Stimulated activated CD4-positive, alpha-beta T cell treated with anti-CD3 and anti-CD28 coated beads, Interleukin-15, amount 100 ng/mL, for 24 hours (primary cell): ENCODE measurements at regions not wholly inside any gene's neighbourhood (a gene's known extent, or its start where the extent isn't known, plus 50 kb on each side); places are given as distances from the start of the nearest gene placed in this dataset.

Experiments
- DNase-seq: peaks from one replicate; pipeline ENCODE4 v3.0.0-alpha.2; 2020

DNA sequence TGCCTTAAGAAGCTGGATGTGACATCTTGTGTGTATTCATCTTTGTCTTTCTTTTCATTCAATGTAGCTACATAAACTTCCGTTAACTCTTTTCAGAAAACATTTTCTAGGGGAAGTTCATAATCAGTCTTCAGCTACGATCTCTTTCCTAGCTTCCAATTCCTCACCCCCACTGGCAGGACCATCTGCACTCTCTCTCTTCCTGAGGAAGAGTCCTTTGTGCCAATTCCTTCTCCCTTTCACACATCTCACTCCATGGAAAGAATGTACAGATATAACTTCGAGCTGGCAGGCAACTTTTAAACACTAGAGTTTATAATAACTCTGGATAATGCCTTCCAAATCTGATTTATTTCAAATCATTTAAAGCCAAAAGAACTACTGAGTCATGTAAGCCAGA lies 495.7 kb downstream of the GALC start:
- DNase-seq, result no peak

DNA sequence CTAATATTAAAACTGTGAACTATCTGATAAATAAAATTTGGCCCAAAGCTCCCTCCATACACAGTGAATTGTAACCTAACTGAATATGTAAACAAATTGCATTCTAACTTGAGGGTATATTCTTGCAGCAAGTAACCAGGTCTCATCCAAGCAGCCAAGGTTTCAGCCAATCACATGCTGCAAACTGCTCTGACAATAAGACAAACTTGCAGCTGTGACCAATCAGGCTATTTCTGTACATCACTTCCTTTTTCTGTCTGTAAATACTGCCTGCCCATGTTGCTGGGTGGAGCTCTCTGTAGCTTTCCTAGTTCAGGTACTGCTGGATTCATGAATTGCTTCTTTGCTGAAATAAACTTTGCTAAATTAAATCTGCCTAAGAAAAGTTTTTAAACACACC lies 499.0 kb downstream of the GALC start:
- DNase-seq, result no peak

DNA sequence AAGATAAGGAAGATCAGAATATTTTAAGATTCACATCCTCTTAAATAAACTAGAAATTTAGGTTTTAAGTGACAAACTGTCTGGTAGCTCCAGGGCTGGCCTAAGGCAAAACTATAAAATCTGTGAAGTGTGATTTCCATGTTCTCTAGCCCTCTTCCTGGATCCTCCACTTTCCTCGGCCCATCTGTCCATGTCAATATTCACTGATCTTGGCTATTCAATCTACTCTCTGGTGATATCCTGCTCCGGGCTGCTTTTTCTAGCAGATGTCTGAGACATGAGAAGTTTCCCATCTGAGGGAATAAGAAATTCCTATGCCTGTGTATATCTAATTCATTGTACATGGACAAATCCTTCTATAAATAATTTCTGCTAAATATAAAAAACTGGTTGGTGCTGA lies 500.4 kb downstream of the GALC start:
- no peak for DNase-seq

DNA sequence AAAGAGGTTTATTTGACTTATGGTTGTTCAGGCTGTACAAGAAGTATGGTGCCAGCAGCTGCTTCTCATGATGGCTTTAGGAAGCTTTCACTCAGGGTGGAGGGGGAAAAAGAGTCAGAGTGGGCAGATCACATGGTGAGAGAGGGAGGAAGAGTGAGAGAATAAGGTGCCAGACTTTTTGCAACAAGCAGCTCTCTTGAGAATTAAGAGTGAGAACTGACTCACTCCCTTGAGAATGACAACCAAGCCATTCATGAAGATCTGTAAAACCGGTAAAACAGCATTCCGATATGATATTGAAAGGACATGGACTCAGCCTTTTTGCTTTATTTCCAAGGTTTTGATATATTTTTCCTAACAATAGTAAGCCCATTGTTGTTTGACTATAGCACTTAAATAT lies 501.2 kb downstream of the GALC start:
- no peak for DNase-seq

DNA sequence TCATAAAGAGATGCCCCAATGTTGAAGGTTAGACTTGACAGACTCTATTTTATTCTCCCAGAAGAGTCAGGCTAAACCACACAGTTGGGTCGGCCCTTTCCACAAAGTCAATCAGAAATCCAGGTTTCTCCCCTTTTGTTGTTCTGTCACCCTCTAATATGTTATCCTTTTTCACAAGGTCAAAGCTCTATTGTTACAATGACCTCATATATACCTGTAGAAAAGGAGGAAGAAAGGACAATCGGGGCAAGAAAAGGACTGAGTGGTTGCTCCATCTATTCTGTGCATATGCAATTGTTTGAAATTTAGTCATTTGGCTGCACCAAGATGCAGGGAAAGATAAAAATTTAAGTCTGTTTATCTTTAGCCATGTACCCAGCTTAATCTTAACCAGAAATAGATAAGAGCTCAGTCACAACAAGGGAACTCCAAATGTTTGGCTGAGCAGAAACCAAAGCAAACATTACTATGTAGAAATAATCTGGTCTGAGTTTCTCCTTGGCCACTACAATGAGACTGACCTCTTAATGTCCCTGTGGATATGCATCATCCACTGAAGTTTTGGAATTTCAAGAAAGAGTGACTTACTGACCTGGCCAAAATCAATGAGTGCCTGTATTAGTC lies 503.7 kb downstream of the GALC start:
- DNase-seq, result no peak

DNA sequence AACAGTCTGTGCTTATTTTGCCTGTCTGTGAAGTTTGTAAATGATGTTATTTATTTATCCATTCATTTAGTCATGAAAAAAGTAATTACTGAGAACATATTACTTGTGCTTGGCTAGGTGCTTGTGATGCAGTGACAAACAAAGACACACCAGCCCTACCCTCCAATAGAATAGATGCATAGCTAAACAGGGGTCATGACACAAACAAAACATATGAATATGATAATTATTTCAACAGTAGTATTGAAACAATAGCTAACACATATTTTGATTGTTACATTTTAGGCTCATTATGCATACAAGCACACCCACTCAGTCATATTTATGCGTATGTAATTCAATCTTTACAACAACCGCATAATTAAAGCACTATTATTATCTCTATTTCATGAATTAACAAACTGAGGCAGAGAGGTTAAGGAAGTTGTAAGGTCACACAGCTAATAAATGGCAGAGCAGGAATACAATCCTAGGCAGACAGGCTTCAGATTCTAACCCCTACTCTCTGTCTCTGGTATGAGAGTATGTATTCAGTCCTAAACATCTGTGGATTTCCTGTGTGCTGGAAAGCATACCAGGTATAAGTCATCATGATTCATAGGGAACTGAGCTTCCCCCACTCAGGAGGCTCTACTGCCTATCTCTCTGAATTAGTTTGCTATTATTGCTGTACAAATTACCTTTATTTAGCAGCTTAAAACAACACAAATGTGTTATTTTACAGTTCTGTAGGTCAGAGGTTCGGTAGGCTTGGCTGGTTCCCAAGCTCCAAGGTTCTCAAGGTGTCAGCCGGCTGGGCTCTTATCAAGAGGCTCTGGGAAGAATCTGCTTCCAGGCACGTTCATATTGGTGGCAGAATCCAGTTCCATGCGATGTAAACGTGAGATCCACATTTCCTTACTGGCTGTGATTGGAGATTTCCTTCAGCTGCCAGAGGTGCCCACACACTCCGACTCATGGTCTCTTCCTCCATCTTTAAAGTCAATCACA lies 509.4 kb downstream of the GALC start:
- DNase-seq, result no peak

DNA sequence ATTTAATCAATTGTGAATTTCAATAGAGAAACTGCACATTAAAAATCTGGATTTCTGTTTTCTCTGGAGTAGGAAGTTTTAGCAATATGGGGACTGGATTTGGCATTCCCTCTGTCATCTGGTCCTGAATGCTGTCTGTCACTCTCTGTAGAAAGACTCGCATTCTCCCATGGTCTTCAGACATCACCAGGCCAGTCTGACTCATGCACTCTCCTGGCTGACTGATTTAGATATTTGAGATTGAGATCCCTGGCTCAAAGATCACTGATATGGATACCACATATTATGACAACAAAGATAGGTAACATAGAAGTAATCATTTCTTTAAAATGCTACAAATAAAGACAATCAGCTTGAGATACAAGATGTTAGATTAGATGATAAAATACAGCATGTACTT lies 524.5 kb downstream of the GALC start:
- no peak for DNase-seq

DNA sequence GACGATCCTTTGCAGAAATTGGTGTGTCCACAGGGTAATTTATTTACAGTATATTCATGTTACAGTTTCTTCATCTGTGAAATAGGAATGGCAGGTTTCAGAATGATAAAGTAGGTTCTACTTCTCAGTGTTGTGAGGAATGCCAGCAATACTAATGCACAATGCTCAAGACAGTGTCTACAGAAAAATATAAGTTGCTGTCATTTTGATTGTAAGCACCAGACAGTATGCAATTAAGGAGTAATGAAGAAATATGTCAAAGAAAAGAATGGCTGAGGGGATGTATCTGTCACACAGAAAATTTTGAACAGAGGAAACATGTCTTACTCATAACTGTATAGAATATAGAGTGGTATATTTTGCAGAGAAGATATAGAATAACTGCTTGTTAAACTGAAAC lies 525.4 kb downstream of the GALC start:
- DNase-seq, result no peak

DNA sequence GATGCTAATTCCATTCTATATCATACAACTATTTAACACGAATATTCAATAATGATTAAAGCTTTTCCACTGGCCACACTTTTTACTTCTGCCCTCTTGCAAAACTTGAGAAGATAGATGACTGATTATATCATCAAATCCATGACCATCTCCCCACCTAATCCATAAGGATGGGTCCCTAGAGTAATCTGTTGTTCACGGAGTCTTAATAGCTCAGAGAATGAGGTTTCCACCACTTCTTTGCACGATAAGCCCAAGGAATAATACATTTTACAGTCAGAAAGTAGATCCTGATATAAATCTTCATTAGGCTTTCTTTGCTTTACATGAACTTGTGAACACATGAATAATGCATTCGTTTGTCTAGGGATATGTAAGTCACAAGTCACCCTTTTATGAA lies 527.2 kb downstream of the GALC start:
- DNase-seq, result no peak

DNA sequence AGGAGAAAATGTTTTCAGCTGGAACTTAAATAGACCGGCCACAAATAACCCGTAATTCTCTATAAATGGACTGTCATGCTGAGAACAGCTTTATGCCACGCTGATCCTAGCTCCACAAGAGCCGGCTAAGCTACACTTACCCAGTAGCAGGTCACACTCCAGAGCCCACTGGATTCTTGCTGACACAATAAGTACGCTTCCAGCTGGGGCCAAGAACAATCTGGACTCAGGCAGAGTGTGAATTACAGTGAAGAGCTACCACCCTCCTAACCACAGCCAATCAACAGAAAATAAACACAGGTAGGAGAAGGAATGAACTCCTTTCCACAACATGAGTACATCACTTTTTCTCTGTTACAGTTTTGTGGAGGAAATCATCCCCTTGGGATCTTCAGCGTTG lies 531.3 kb downstream of the GALC start:
- DNase-seq, result no peak

DNA sequence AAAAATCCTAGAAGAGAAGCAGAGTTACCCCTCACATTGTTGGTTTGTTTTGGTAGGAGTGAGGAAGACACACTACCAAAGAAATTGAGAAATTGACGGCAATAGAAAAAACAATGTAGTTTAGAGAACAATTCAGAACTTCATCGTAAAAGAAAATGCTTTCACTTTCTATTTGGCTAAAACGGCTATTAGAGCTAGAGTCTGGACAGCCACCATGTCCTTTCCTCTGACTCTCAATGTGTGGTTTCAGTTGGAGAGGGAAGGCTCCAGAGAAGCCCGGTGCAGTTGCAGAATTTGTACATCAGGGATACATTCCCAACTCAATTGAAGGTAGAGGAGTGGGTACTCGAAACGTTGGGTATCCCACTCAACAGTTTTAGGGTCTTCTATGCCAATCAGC lies 535.3 kb downstream of the GALC start:
- DNase-seq, result no peak

DNA sequence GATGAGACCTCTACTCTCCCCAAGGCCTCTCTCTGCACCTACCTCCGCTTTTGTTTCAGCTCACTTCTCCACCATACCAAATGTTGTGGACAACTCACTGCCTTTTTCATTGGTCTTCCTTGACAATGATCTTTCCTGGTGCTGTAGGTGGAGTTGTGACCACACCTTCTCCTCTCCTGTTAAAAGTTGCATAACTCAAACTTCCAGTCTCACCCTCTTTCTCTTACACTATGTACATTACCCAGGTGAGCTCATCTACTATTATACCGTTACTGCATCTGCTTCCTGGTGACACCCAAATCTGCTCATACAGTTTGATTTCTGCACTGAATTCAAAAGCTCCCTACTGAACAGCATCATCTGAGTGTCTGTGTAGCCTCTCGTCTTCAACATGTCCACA lies 542.8 kb downstream of the GALC start:
- DNase-seq, result no peak

DNA sequence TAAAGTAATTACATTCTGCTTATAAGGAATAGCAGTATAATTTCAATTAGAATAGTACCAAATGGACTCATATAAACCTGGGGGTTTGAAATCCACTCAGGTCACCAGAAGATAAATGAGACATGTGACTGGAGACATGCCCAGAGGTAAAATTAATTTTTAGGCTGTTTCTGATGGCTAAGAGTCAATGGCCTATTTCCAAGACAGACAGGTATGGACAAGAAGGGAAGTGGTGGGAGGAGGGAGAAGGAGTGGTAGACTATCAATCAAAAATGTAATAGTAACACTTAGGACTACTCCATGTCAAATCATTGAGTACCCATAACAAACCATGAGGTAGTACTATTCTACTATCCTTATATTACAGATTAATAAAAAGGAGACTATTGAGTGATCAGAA lies 544.0 kb downstream of the GALC start:
- no peak for DNase-seq

DNA sequence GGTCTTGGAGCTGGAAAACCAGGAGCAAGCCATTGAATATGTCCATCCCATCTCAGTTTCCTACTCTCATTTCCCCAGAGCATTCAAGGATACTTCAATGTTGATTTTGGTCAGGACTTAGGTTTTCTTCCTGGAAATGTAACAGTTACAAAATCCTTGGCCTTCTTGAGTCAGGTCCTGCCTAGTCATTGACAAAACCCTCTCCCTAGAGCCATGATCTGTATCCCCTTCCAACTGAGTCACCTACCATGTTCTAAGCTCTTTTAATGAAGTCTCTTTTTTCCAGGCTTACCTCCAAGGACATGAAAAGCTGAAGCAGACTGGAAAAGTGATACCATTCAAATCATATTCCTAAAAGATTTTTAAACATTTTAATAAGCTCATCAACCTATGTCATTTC lies 549.2 kb downstream of the GALC start:
- DNase-seq, result no peak

DNA sequence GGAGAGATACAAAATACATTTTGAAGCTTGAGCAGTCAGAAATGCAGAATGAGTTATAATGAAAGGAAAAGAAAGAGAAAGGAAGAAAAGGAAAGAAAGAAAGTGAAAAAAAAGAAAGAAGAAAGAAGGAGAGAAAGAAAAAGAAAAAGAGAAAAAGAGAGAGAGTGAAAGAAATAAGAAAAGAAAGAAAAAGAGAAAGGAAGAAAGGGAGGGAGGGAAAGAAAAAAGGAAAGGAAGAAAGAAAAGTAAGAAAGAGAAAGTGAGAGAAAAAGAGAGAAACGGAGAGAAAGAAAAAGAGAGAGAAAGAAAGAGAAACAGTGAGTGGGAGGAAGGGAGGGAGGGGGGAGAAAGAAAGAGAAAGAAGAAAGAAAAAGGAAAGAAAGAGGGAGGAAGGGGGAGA lies 549.9 kb downstream of the GALC start:
- no peak for DNase-seq

DNA sequence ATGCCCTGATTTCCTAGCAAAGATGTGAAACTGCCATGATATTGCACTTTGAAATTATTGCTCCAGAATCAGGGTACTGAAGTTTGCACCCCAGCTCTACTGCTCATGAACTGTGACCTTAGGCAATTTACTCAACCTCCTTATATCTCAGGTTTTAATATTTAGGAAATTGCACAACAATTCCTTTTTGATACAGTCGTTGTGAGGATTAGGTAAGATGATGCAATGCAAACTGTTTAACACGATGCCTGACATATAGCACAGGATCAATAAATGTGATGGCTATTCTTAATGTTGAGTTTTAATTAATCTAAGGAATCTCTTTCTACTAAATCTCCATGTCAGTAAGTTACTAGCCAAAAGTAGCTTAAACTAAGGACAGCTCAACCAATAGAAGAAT lies 555.8 kb downstream of the GALC start:
- no peak for DNase-seq

DNA sequence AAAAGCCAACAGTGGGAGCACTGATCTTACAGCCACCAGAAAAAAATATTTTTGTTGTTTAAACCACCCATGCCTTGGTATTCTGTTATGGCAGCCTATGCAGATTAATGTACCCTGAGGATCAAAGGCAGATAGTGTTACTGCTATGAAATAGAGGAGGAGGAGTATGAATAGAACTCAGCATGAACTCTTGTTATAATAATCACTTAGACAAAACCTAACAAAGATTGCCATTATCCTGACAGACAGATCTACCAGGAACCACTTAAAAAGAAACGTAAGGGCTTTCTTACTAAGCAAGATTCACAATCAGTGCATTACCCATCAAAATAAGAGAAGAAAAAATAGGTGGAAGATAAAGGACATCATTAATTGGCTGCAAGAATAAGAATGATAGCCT lies 558.3 kb downstream of the GALC start:
- no peak for DNase-seq

DNA sequence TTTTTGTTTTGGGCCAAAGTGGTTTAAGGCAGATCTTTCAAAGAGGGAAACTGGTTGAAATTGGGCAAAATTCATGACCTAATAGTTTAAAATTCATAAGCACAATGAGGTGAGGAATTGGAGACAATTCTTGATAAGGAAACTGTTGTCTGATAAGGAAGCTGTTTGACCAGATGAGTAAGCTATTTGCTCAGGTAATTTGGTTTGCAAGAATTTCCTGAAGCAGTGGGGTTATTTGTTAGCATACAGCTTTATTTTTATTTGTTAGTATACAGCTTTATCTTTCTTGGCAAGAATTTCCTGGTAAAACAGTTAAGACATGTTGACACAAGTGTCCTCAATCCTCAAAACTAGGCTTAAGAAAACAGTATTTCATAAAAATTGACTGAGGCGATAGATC lies 559.0 kb downstream of the GALC start:
- DNase-seq, result no peak

DNA sequence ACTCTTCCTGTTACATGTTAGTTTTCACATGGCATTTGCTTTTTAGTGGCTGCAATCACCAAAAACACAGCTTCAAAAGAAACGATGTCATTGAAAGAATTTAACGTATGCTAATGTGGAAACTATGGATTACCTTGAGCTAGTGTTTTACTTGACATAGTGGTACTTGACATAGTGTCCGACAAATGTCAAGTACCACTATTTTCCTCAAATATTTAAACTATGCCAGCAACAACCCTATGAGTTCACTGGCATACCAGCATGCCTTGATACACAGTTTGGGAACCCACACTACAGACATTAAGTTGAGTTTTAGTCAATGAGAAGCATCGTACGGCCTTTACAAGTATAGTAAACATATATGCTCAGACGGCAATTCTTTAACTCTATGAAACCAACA lies 560.3 kb downstream of the GALC start:
- DNase-seq, result no peak

DNA sequence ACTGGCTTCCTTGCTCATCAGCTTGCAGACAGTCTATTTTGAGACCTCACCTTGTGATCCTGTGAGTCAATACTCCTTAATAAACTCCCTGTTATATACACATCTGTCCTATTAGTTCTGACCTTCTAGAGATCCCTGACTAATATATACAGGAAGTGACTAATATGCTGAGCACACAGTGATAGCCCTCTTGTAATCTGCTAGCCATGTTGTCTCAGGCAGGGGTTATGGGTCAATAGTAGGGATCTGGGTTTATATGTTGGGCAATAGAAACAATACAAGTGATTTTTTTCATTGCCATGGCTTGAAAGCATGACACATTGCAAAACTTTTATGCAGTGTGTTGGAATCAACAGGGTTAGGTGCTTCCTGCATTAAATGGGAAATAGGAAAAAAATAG lies 562.2 kb downstream of the GALC start:
- no peak for DNase-seq

DNA sequence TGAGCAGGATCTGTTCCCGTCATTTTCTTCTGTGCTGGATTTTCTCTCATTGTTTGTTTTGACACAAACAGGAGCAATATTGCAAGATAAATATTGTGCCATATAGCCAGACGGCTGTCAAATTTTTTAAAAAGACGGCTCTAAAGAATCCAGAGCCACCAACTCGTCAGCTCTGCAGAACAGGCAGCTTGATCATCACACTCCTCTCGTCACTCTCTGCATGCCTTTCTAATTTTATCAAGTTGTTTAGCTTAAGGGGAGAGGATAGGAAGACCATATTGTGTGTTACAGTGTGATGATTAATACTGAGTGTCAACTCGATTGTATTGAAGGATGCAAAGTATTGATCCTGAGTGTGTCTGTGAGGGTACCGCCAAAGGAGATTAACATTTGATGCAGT lies 562.8 kb downstream of the GALC start:
- no peak for DNase-seq

DNA sequence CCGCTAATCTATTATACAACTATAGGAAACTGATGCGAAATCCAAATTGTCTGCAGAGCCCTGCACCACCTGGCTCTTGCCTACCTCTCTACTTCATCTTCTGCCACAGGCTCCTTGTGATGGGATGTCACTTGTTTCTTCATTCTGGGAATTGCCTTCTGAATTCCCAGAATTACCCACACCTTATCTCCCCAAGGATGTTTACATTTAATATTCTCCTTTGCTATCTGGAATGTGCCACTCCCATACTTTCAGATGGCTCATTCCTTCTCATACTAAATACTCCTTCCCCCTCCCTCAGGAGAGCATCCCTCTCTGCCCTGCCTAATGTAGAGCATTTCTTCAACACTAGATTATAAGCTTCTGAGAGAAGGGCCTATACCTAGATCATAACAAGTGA lies 573.1 kb downstream of the GALC start:
- no peak for DNase-seq

DNA sequence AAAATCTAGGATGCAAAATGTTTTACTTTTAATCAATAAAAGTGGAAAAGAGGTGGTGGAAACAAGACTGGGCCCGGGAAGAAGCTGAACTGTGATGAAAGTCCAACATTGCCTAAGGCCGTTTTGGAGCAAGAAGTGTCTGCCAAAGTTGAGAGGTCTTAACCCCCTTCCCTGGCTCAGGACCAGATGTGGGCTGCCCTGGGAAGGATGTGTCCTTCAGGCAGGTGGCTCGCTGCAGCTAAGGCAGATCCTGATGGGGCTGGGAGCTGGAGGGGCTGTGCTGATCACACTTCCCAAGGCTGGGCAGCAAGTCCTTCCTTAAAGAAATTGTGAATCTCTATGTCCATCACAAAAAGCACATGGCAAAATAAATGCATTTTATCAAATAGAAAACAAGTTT lies 581.6 kb downstream of the GALC start:
- no peak for DNase-seq

DNA sequence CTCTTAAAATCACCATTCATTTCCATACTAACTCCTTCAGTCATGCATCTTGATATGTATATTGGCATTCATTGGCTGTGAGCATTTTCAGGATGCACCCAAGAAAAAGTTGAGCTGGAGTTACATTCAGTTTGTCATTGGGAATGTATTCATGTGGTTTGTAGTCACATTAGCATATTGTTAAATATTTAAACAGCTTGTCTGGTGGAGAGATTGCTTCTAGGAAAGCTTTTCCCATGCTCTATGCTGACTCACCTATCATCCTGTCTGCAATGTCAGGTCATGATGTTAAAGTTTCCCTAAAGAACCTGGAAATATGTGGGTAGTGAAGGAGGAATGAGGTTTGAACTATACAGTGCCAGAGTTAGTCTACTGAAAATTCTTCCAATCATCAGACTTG lies 583.6 kb downstream of the GALC start:
- no peak for DNase-seq

DNA sequence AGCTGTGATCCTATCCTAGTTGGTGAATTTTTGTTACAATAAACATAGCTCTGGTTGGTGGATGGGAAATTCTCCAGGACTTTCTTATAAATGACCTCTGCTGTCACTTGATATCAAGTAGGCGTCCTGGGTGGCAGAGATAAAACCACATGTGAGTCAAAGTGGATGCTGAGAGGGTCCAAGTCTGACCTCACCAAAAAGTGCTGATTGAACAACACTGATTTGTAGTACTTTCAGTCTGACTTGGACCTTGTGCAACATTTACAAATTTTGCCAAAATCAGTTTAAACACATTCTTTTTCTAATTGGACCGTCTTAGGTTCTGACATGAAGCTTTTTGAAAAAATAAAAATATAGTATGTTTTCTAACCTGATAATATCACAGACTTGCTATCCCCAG lies 585.6 kb downstream of the GALC start:
- no peak for DNase-seq
